ENCODE measurements at regions not wholly inside any gene's neighbourhood (a gene's known extent, or its start where the extent isn't known, plus 50 kb on each side); places are given as distances from the start of the nearest gene placed in this dataset.

DNA sequence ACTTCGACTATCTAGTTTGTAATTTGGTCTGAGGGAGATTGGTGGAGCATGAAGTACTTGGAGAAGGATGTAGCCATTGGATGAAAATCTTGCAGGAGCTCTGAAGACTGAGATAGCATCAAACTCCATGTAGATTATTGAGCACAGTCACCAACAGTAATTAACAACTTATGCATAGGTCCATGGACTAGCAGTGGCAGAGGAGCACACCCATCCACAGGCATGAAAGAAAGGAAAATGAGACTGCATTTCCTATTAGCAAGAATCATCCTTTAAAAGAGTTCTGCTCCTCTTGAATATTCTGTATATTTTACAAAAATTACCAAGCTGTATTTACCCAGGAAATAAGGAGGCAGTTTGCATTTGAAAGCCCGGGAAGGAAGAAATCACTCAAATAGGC is 529.4 kb upstream of the ACTRT1 start:
- TF ChIP-seq BHLHE40 (IDR thresholded peaks at IDR 0.05; ENCODE audit: borderline replicate concordance), result no peak
- no peak for TF ChIP-seq NFRKB (IDR thresholded peaks at IDR 0.05)
- TF ChIP-seq PKNOX1 (IDR thresholded peaks at IDR 0.05), result no peak
- TF ChIP-seq ZNF384 (IDR thresholded peaks at IDR 0.05), result no peak
- no peak for TF ChIP-seq LEF1 (IDR thresholded peaks at IDR 0.05; ENCODE audit: borderline replicate concordance)
- TF ChIP-seq L3MBTL2 (conservative IDR thresholded peaks at IDR 0.05), result no peak
- no peak for TF ChIP-seq FOXM1 (IDR thresholded peaks at IDR 0.05; ENCODE audit: borderline replicate concordance)
- no peak for TF ChIP-seq ARNT (IDR thresholded peaks at IDR 0.05)
- TF ChIP-seq ELF4 (IDR thresholded peaks at IDR 0.05), result no peak
- no peak for TF ChIP-seq CTBP1 (IDR thresholded peaks at IDR 0.05; ENCODE audit: borderline replicate concordance)
- TF ChIP-seq SUZ12 (IDR thresholded peaks at IDR 0.05), result no peak
- TF ChIP-seq SP1 (IDR thresholded peaks at IDR 0.05), result no peak
- no peak for TF ChIP-seq TARDBP (IDR thresholded peaks at IDR 0.05)
- TF ChIP-seq FOXK2 (IDR thresholded peaks at IDR 0.05), result no peak
- no peak for TF ChIP-seq FOXA1 (IDR thresholded peaks at IDR 0.05)
- TF ChIP-seq HDGF (IDR thresholded peaks at IDR 0.05; ENCODE audit: borderline replicate concordance), result no peak
- DNase-seq (ENCODE audit: extremely low spot score), result no peak
- POLR2A ChIA-PET, result no interaction called here
- CTCF ChIA-PET, result no interaction called here

DNA sequence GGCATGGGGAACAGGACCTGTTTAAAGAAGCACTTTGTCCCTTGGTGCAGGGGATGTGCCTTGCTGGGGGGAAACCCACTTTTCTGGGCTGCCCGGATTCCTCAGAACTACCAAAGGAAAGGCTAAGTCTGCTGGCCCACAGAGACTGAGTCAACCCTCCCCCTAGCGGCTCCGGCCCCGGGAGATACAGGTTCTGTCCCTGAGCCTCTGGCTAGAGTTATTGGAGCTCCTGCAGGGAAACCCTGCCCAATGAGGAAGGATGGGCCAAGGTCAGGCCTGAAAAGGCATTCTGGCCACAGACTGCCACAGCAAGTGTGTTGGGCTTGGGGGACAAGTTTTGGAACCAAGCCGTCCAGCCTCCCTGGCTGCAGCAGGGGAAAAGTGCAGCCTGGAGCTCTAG is 490.9 kb upstream of the ACTRT1 start:
- ChIA-PET CTCF (no interaction called here), POLR2A (no interaction called here)
- TF ChIP-seq TARDBP (IDR thresholded peaks at IDR 0.05), result no peak
- no peak for TF ChIP-seq BHLHE40 (IDR thresholded peaks at IDR 0.05; ENCODE audit: borderline replicate concordance)
- no peak for TF ChIP-seq FOXA1 (IDR thresholded peaks at IDR 0.05)
- no peak for TF ChIP-seq SUZ12 (IDR thresholded peaks at IDR 0.05)
- TF ChIP-seq FOXK2 (IDR thresholded peaks at IDR 0.05), result no peak
- no peak for TF ChIP-seq HDGF (IDR thresholded peaks at IDR 0.05; ENCODE audit: borderline replicate concordance)
- no peak for TF ChIP-seq FOXM1 (IDR thresholded peaks at IDR 0.05; ENCODE audit: borderline replicate concordance)
- TF ChIP-seq PKNOX1 (IDR thresholded peaks at IDR 0.05), result no peak
- TF ChIP-seq ELF4 (IDR thresholded peaks at IDR 0.05), result no peak
- no peak for TF ChIP-seq ARNT (IDR thresholded peaks at IDR 0.05)
- no peak for TF ChIP-seq LEF1 (IDR thresholded peaks at IDR 0.05; ENCODE audit: borderline replicate concordance)

DNA sequence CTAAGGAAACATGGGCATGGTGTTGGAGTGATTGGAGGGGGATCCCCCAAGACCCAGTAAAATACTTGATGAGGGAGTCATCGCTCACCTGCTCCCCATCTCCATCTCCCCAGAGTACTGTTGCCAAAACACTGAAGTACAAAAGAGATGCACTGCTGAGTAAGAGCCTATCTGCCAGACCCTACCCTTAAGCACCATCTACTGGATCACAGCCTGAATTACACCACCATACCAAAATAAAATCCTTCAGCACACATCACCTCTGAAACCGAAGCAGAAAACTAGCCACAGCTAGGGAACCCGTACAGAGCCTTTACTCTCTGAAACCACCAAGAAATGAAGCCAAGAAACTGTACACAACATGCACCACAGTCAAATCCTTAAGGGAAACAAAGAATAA is 466.3 kb upstream of the ACTRT1 start:
- no peak for TF ChIP-seq LEF1 (IDR thresholded peaks at IDR 0.05; ENCODE audit: borderline replicate concordance)
- no peak for TF ChIP-seq FOXM1 (IDR thresholded peaks at IDR 0.05; ENCODE audit: borderline replicate concordance)
- no peak for TF ChIP-seq FOXA1 (IDR thresholded peaks at IDR 0.05)
- no peak for TF ChIP-seq CTBP1 (IDR thresholded peaks at IDR 0.05; ENCODE audit: borderline replicate concordance)
- TF ChIP-seq TARDBP (IDR thresholded peaks at IDR 0.05), result no peak
- no peak for TF ChIP-seq ZNF384 (IDR thresholded peaks at IDR 0.05)
- TF ChIP-seq BHLHE40 (IDR thresholded peaks at IDR 0.05; ENCODE audit: borderline replicate concordance), result no peak
- TF ChIP-seq HDGF (IDR thresholded peaks at IDR 0.05; ENCODE audit: borderline replicate concordance), result no peak
- TF ChIP-seq SUZ12 (IDR thresholded peaks at IDR 0.05), result no peak
- TF ChIP-seq ELF4 (IDR thresholded peaks at IDR 0.05), result no peak
- TF ChIP-seq ARNT (IDR thresholded peaks at IDR 0.05), result no peak
- TF ChIP-seq PKNOX1 (IDR thresholded peaks at IDR 0.05), result no peak
- no peak for TF ChIP-seq L3MBTL2 (conservative IDR thresholded peaks at IDR 0.05)
- no peak for TF ChIP-seq FOXK2 (IDR thresholded peaks at IDR 0.05)
- no peak for TF ChIP-seq SP1 (IDR thresholded peaks at IDR 0.05)
- TF ChIP-seq NFRKB (IDR thresholded peaks at IDR 0.05), result no peak
- ChIA-PET CTCF (no interaction called here), POLR2A (no interaction called here)
- peak; percentile 22 for DNase-seq (ENCODE audit: extremely low spot score)

More for the DNA sequence above, 490.9 kb upstream of the ACTRT1 start:
- no peak for DNase-seq (ENCODE audit: extremely low spot score)

DNA sequence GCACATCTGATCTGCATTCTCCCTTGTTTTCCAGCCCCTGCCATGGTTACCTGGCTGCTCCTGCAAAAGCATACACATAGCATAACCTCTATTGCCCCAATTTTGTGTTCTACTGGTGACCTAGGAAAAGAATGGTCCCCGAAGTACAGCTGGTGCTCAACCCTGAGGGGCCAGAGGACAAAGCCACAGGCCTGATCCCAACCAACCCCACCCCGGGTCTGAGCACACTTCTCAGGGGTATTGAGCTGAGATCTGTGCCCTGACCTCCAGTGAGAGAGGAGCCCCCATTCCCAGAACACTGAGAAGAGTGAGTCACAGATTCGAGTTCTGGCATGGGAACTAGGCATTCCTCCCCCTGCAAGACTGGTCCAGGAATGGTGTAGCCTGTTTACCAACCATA is 465.5 kb upstream of the ACTRT1 start:
- CTCF ChIA-PET, result no interaction called here
- TF ChIP-seq SUZ12 (IDR thresholded peaks at IDR 0.05) (no peak), L3MBTL2 (conservative IDR thresholded peaks at IDR 0.05) (no peak), LEF1 (IDR thresholded peaks at IDR 0.05; ENCODE audit: borderline replicate concordance) (no peak), PKNOX1 (IDR thresholded peaks at IDR 0.05) (no peak), FOXM1 (IDR thresholded peaks at IDR 0.05; ENCODE audit: borderline replicate concordance) (no peak), ELF4 (IDR thresholded peaks at IDR 0.05) (no peak), BHLHE40 (IDR thresholded peaks at IDR 0.05; ENCODE audit: borderline replicate concordance) (no peak), ARNT (IDR thresholded peaks at IDR 0.05) (no peak), SP1 (IDR thresholded peaks at IDR 0.05) (no peak), ZNF384 (IDR thresholded peaks at IDR 0.05) (no peak), HDGF (IDR thresholded peaks at IDR 0.05; ENCODE audit: borderline replicate concordance) (no peak), FOXK2 (IDR thresholded peaks at IDR 0.05) (no peak), NFRKB (IDR thresholded peaks at IDR 0.05) (no peak), TARDBP (IDR thresholded peaks at IDR 0.05) (no peak), FOXA1 (IDR thresholded peaks at IDR 0.05) (no peak), CTBP1 (IDR thresholded peaks at IDR 0.05; ENCODE audit: borderline replicate concordance) (no peak)

DNA sequence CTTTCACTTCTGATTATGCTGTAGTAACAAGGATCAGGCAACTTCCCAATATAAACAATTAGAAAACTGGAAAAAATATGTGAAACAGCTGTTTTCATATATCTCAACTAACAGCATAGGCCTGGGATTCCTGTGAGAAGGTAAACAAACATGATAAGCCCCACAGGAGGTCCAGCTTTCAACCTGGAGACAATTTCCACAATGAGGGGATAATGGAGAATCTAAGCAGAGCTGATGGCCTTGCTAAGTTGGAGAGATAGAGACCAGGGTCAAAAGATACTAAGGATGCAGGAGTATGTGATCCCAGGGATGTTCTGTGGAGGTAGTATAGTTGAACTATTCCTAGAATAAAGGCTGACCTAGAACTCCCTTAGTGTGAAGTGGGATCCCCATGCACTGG is 452.3 kb upstream of the ACTRT1 start:
- TF ChIP-seq FOXM1 (IDR thresholded peaks at IDR 0.05; ENCODE audit: borderline replicate concordance) (no peak), TARDBP (IDR thresholded peaks at IDR 0.05) (no peak), PKNOX1 (IDR thresholded peaks at IDR 0.05) (no peak), NFRKB (IDR thresholded peaks at IDR 0.05) (no peak), ZNF384 (IDR thresholded peaks at IDR 0.05) (no peak), ELF4 (IDR thresholded peaks at IDR 0.05) (no peak), BHLHE40 (IDR thresholded peaks at IDR 0.05; ENCODE audit: borderline replicate concordance) (no peak), FOXK2 (IDR thresholded peaks at IDR 0.05) (no peak), FOXA1 (IDR thresholded peaks at IDR 0.05) (no peak), SUZ12 (IDR thresholded peaks at IDR 0.05) (no peak), SP1 (IDR thresholded peaks at IDR 0.05) (no peak), LEF1 (IDR thresholded peaks at IDR 0.05; ENCODE audit: borderline replicate concordance) (no peak), L3MBTL2 (conservative IDR thresholded peaks at IDR 0.05) (no peak), ARNT (IDR thresholded peaks at IDR 0.05) (no peak), HDGF (IDR thresholded peaks at IDR 0.05; ENCODE audit: borderline replicate concordance) (no peak), CTBP1 (IDR thresholded peaks at IDR 0.05; ENCODE audit: borderline replicate concordance) (no peak)
- DNase-seq (ENCODE audit: extremely low spot score), result no peak
- ChIA-PET CTCF (no interaction called here), POLR2A (no interaction called here)

More for the DNA sequence above, 465.5 kb upstream of the ACTRT1 start:
- no peak for DNase-seq (ENCODE audit: extremely low spot score)
- POLR2A ChIA-PET, result no interaction called here

Measured in HEK293T (cell line).